CD4-positive, alpha-beta T cell treated with Interleukin-4 for 4 hours (primary cell): ENCODE measurements at regions not wholly inside any gene's neighbourhood (a gene's known extent, or its start where the extent isn't known, plus 50 kb on each side); places are given as distances from the start of the nearest gene placed in this dataset.
"Not testable (repeated sequence)": the region's sequence is repeated elsewhere in the genome, so short reads cannot be mapped to it uniquely, and the experiment has no call there.

Experiments
- DNase-seq: peaks from one replicate; pipeline ENCODE4 v3.0.0-alpha.2; 2020

DNA sequence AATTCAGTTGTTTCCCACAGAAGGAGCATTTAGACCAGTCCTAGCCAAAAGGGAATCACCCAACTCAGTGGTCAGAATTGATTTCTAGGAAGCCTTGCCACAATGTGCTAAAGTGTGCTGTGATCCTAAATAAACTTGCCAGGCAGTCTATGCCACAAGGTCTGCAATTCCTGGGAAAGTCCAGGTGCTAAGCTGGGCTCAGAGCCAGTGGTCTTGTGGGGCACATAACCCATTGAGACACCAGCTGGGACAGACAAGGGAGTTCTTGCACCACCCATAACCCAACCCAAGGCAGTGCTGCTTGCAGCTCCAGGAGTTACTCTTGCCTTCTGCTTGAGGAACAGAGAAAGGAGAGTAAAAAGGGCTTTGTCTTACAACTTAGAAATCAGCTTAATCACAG lies 489.5 kb upstream of the SPRY2 start:
- no peak for DNase-seq

DNA sequence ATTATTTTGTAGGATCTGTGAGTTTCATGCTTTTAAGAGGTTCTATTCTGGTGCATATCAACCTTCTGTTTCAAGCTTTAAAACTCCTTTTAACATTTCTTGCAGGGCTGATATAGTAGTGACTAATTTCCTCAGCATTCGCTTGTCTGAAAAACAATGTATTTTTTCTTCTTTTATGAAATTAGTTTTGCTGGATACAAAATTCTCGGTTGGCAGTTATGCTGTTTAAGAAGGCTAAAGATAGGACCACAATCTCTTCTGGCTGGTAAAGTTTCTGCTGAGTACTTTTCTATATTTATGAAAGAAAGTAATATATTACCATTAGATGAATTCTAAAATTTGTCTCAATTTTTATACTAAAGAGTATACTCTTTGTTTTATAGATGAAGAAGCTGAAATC lies 487.8 kb upstream of the SPRY2 start:
- DNase-seq, result no peak

DNA sequence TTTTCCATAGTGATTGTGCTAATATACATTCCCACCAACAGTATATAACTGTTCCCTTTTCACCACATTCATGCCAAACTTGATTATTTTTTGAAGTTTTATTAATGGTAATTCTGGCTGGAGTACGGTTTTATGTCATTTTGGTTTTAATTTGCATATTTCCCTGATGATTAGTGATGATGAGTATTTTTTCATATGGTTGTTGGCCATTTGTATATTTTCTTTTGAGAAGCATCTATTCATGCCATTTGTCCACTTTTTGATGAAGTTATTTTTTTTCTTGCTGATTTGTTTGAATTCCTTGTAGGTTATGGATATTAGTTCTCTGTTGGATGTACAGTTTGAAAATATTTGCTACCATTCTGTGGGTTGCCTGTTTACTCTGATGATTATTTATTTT lies 484.4 kb upstream of the SPRY2 start:
- DNase-seq, result no peak

DNA sequence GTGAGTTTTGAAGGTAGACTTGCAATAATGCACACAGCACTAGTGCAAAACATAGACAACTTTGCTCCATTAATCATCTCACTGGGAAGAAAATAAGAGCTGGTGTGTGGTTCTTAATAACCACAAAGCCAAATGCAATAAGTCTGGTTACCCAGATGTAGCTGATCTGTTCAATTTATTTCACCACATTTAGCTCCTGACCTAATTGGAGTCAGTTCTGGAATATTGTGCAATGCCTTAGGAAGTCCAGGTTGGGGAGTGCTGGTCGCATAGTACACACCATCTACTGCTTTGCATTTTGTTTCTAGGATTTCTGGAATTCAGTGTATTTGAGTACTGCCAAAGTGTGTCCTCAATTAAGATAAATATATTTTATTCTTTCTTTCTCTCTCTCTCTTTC lies 483.3 kb upstream of the SPRY2 start:
- DNase-seq, result no peak

DNA sequence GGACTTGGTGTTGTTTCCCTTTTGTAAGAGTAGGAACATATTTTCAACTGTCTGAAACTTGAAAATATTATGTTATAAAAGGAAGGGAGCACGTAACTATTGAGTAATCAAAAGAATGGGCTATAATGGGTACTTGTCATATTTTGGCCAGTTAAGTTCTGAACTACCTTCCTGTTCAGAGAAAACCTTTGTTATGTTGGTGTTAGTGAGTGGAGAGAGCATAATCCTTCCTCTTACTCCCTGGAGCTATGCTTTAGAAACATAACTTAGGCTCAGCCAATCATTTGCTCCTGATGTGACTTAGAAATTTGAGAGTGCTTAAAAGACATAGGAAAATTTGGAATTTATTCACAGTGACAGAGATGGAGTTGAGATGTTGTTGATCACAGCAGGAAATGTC lies 482.5 kb upstream of the SPRY2 start:
- no peak for DNase-seq

DNA sequence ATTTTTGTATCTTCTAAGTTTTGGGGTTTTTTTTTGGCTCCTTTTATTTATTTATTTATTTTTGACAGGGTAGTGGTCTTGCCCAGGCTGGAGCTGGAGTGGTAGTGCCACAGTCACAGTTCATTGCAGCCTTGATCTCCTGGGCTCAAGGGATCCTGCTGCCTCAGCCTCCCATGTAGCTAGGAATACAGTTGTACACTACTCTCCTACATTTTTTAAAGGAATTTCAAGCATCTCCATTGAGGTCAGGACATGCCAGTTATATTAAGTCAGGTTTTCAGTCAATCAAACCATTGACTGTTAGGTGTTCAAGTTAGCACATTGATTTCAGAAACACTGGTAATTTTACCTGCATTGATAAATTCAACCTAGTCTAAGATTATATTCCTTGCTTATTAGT lies 480.5 kb upstream of the SPRY2 start:
- no peak for DNase-seq

DNA sequence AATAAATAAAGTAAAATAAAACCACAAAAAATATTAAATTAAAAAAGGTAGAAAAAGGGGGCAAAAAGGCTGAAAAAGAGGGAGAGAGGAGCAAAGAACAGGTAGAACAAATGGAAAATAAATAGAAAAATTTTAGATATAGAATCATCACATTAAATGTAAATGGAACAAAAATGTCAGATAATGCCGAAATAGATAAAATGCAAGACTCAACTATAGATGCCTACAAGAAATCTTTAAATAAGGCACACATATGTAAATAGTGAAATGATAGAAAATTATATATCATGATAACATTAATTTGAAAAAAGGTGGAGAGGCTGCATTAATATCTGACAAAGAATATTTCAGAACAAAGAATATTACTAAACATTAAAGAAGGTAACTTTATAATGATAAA lies 477.1 kb upstream of the SPRY2 start:
- no peak for DNase-seq

DNA sequence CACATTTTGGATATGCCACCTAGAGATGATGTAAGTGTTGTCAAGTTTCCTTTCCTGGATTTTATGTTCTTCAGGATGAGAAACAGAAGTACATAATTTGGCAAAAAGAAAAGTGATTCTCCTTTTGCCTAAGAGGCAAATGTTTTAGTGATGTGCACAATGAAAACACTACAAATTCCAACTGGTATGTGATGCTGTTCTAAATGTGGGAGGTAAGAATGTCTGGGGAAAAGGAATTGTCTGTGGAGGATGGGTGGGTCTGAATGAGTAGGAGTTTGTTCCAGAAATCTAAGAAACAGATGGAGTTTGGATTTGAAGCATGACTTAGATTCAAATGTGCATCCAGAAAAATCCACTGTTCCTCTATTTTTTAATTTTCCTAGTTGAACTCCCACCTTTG lies 473.6 kb upstream of the SPRY2 start:
- DNase-seq, result no peak

DNA sequence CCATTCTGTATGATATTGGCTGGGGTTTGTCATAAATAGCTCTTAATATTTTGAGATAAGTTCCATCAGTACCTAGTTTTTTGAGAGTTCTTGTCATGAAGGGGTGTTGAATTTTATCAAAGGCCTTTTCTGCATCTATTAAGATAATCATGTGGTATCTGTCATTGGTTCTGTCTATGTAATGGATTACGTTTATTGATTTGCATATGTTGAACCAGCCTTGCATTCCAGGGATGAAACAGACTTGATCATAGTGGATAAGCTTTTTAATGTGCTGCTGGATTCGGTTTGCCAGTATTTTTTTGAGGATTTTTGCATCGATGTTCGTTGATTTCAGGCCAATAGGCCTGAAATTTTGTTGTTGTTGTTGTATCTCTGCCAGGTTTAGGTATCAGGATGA lies 469.4 kb upstream of the SPRY2 start:
- DNase-seq, result not testable (repeated sequence)

DNA sequence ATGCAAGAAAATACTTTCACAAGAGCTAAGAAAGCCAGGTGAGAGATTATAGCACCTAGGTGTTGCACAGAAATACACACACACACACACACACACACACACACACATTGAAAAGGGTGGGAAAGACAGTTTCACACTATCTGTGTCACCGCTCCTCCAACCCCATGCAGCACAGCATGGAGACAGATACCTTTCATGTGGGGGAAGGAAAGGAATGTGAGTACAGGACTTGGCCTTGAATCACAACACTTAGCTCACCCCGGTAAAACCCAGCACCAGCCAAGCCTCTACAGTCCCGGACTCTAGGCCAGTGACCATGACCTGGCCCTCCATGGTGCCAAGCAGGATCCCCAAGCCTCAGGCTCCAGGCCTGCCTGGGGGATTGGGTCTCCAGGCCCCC lies 462.0 kb upstream of the SPRY2 start:
- DNase-seq, result no peak

DNA sequence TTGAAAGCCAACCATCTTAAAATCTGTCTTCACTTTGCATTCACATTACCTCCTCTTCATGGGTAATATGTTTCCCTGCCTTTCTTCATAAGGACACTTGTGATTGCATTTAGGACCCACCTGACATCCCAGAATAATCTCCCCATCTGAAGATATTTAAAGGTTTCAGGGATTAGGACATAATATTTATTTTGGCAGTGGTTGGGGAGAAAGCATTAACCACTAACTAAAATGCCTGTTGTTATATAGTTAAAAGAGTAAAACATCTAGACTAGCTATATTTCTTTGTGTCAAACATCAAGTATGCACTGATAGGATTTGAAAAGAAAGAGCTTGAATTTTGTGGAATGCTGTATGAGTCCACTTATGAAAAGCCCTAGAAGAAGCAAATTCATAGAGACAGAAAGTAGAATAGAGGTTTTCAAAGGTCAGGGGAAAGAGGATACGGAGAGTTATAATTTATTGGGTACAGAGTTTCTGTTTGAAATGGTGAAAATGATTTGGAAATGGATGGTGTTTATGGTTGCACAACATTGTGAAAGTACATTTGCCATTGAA lies 457.7 kb upstream of the SPRY2 start:
- DNase-seq, result no peak

DNA sequence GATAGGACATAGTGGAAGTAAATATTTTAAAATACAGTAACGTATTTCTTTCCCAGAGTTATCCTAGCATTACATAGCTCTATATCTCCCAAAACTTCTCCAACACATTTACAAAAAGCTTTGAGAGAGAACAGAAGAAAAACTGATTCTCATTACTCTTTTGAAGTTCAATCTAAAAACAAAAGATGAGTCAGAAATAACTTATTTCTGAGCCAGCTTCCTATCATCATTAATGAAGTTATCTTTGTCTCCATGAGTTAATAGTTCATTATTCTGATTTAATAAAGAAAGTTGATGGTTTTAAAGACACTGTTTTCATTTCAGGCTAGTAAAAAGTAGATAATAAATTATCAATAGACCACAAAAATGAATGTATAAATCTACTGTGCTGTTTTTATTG lies 446.7 kb upstream of the SPRY2 start:
- no peak for DNase-seq

DNA sequence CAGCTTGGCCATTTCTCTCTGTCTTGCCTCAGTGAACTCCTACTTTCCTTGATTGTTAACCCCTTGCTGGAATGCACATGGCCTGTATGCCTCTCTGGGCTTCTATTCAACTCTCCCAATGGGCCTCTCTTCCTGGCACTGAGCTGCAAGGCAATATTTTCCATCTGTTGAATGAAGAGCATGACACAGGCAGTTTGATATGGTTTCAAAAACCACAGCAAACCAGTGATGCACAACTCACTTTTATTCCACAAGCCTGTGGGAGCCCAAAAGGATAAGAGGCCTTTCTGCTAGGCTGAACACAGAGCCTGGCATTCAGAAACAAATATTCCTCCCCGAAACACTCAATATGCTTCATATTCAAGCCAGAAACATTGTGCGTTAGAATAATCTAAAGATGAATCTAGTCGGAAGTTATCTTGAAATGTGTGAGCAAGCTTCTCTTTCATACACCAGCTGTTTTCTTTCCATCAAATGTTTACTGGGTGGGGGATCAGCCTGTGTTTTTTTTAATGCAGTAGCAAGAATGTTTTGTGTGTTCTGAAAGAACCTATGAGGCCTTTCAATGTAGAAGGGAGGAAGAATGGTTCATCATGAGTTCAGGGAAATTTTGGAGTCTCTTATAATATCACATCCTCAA lies 443.1 kb upstream of the SPRY2 start:
- DNase-seq, result no peak

DNA sequence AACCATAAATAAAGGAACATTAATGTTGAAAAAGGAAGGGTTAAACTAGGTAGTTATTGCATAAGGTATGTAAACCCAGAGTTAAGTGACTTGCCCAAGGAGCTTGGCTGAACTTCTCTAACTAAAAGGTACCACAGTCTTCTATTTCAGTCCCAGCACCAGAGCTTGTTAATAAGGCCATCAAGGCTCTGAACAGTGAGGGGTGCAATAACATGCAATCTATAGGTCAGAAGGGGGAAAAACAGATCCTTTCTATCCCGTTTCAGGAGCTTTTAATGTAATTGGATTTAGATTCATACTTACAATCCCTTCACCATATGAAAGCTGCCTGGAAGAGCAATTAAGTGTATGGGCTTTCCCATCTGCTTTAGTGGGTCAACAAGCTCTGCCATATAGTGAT lies 441.5 kb upstream of the SPRY2 start:
- no peak for DNase-seq

DNA sequence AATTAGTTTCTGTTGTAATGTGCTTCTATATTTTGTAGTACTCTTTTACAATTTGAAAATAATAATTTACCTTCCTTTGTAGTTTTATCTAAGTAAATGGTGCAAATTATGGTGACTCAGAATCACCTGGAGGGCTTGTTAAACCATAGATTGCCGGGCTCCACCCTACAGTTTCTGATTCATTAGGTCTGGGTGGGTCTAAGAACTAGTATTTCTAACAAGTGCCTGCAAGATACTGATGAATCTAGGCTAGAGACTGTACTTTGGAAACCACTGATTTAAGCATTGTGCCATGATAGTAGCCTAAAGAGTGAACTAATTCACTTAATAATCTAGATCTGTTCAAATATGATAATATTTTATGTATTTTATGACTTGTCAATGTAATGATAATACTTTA lies 437.4 kb upstream of the SPRY2 start:
- no peak for DNase-seq

DNA sequence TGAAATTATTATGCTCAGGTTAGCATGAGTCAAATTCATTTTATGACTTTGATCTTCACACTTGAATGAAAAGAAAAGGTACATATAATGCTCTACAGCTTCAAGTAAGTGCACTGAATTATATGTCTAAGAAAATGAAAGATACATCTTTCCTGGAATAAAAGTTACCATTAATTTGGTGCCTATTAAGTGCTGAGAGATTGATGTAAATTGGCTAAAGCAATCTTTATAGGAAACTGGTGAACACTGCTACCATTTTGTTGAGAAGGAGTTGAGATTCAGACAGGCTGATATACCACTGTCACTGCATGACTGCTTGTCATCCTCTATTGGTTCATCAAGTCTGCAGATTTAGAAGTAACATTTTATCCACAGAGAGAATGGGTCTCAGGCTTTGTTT lies 416.8 kb upstream of the SPRY2 start:
- DNase-seq, result no peak

DNA sequence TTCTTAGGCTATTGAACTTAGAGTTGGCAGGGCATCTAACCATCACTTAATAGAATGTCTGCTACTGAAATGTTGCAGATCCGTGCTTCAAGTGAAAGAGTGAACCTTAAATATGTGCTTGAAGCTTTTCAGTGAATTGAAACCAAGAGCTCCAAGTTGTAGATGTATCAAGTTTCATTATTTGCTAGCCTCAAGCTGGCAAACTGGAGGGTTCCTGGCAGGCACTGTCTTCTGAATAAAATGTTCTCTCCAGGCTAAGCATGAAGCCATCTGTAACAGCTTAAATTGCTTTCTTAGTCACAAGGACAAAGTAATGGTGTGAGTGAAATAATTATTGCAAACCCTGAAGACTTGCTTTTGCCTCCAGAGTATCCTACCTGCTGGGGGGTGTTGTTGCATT lies 415.0 kb upstream of the SPRY2 start:
- DNase-seq, result no peak

DNA sequence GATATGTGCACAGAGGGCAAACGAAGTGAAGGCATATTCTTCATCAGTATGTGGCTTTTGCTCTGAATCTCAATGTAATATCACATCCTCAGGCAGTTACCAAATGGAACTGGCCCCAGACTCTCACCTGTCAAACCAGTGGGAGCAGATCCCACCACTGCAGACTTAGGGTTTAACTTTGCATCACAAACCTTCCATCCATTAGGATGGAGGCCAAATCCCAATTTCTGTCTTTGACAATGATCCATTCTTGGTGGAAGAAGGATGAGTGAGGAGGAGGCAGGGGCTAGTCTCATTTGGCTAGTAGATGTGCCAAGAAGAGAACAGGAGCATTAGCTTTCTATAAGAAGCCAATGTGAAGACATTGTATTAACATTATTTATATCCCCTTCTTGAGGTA lies 413.5 kb upstream of the SPRY2 start:
- no peak for DNase-seq

DNA sequence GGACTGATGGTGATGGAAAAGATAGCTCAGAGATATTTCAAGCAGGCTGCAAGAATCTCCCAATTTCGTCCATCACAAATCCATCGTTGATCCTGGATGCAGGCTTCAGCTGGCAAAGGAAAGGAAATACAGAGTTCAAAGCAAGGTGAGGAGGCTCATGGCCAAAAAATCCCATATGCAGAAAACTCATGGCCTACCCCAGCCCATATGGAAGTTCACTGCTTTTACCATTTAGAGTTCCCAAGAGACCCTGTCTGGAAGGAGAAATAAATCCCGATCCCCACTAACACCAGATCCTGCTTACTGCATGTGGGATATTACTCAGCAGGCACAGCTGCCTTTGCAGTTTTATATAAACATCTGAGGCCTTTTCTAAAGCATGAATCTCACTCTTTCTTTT lies 412.9 kb upstream of the SPRY2 start:
- DNase-seq, result no peak

DNA sequence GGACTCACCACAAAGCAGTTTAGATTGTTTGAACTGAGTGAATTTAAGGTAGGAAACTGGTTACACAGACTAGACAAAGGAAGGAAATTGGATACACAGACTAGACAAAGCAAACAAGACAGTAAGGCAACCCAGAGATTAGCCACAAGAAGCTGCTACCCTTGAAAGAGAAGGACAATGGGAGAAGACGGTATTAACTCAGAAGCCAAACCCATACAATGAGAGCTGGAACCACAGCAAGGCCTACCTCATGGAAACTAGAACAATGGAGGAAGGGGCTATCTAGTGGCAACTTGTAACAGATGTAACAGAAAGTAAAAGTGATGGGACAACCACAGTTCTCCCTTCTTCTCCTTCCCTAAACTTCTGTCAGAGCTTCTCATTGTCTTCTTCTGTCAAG lies 410.9 kb upstream of the SPRY2 start:
- DNase-seq, result no peak

DNA sequence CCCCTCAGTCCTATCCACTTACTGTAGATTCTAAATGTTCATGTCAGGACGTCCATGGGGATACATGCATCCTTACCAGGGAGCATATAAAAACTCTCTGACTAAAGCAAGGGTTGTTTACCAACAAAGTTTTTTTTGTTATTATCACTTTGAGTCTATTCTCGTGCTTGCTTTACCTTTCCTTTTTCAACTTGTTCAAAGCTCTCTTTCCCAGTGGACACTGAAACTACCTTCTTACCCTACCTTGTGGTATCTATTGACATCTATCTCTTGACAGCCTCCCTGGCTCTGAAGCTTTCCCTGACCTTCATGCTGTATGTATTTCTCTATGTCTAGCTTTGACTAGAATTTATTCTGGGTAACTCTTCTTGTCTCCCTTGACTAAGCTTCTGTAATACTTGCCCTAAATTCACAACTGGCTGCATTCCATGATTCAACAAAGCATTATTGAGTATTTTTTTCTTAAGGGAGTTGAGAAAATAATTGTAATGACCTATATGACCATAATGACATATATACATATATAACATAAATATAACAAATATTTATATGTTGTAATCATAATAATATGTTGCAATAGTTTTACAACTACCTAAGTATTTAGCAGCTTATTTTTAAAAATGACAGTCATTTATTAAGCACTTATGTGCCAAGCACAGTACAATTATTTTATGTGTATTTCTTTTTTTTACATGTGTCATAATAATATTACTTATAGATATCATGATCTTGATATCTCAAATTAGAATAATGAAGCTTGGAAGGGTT lies 403.4 kb upstream of the SPRY2 start:
- DNase-seq, result no peak

DNA sequence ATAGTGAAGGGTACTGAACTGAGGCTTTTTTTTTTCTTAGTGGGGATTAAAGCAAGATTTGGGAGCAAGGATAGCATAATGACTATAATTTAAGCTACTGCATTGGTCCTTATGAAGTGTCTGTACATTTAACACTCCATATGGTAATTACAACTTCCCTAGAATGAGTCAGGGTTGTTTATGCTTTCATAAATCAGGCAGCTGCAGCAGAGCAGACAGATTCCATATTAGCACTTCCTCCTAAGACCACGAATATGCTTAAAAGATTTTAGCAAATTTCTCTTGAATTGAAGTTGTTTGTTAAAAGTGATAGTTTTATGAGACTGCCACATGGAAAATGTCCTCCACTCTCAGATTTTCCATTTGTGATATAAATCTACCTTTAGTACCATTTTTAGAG lies 401.1 kb upstream of the SPRY2 start:
- no peak for DNase-seq

DNA sequence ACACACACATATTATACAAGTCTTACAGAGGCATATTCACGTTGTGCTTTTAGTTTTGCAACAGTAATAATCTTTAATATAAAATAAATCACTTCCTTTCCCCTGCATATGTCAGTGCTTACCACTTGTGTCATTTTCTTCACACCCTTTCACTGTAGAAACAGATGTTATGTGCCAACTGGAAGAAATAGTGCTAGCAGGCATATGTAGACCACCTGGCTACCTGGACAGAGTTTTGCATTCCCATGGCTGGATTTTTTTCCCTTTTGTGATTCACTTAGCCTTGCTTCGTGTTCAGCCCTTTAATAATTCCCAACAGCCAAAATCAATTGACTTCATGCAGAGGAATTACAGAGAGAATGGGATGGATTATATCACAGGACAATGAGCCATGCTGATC lies 399.1 kb upstream of the SPRY2 start:
- no peak for DNase-seq

DNA sequence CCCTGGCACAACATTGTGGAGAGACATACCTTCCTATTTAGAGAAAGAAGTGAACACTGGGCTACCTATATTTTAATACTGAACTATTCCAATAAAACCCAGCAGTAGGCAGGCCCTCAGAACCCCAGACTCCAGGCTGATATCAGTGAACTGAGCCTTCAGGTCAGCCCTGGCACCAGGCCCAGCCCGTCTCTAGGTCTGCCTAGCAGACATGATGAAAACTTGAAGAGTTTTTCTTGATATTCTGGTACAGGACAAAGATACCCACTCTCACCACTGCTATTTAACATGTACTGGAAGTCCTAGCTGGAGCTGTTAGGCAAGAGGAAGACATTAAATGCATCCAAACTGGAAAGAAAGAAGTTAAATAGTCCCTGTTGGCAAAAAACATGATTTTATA lies 396.6 kb upstream of the SPRY2 start:
- DNase-seq, result no peak
